Pulmonary artery endothelial cell (primary cell): ENCODE measurements at regions not wholly inside any gene's neighbourhood (a gene's known extent, or its start where the extent isn't known, plus 50 kb on each side); places are given as distances from the start of the nearest gene placed in this dataset.
"Not testable (repeated sequence)": the region's sequence is repeated elsewhere in the genome, so short reads cannot be mapped to it uniquely, and the experiment has no call there.

Experiments used
- DNase-seq: peaks from one replicate; pipeline ENCODE4 v3.0.0-alpha.2; 2011; ENCODE audit warnings: low read depth, low spot score

DNA sequence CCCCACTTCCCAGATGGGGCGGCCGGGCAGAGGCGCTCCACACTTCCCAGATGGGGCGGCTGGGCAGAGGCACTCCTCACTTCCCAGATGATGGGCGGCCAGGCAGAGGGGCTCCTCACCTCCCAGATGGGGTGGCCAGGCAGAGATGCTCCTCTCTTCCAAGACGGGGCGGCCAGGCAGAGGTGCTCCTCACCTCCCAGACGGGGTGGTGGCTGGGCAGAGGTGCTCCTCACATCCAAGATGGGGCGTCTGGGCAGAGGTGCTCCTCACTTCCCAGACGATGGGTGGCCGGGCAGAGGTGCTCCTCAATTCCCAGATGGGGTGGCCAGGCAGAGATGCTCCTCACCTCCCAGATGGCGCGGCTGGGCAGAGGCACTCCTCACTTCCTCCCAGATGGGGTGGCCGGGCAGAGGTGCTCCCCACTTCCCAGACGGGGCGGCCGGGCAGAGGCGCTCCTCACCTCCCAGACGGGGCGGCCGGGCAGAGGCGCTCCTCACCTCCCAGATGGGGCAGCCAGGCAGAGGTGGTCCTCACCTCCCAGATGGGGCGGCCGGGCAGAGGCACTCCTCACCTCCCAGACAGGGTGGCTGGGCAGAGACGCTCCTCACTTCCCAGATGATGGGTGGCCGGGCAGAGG, 275.2 kb downstream of the LIPI start:
- DNase-seq: not testable (repeated sequence)

DNA sequence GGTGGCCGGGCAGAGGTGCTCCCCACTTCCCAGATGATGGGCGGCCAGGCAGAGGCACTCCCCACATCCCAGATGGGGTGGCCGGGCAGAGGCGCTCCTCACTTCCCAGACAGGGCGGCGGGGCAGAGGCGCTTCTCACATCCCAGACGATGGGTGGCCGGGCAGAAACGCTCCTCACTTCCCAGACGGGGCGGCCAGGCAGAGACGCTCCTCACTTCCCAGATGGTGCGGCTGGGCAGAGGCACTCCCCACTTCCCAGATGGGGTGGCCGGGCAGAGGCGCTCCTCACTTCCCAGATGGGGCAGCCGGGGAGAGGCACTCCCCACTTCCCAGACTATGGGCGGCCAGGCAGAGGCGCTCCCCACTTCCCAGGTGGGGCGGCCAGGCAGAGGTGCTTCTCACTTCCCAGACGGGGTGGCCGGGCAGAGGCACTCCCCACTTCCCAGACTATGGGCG, 275.8 kb downstream of the LIPI start:
- not testable (repeated sequence) for DNase-seq

DNA sequence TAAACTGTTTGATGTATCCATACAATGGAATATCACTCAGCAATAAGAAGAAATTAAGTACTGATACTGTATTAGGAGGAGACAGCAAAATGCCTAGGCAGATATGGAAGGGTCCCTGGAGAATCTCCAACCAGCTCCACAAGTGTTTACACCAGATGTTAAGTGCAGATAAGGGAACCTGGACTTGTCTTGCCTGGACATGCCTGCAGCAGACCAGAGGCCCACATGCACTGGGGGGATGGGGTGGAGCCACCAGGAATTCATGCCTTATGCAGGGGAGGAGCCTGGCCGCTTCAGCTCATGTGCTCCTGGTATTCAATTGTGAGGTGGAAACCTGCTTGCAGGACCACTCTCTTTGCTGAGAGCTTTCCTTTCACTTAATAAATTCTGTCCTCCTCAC, 287.6 kb downstream of the LIPI start:
- not testable (repeated sequence) for DNase-seq

DNA sequence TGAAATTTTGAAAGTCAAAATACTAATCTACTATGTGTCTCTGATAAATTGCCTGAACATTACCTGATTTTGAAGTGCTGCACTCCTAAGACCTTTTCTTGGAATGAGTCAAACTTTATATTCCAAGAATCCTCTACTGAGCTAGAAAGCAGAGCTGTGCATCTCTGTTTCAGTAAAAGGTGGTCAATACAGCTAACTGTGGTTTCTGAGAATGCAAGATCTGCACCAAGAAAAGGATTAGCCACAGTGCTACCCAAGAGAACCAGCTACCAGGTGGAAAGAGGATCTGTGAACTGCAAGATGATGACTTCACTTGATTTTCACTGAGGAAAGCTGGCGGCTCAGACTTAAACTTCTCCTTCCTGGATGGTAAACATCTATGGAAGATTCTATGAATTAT, 289.3 kb downstream of the LIPI start:
- not testable (repeated sequence) for DNase-seq

DNA sequence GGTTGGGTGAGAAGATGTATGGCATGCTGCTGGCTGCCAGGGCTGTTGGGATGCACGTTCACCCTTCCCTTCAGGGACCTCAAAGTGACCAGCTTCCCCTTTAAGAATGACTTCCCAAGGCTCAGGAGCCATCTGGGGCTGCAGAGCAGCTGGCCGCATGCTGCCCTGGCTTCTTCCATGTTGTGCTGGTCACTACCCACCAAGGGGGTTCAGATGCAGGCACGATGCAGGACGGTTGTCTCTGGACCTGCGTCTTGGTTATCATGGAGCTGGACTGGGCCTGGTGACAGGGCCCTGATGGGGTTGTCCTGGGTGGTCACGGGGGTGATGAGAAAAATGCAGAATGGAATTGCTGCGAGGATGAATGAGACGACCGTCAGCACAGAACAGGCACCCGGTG, 297.8 kb downstream of the POTED start:
- not testable (repeated sequence) for DNase-seq

DNA sequence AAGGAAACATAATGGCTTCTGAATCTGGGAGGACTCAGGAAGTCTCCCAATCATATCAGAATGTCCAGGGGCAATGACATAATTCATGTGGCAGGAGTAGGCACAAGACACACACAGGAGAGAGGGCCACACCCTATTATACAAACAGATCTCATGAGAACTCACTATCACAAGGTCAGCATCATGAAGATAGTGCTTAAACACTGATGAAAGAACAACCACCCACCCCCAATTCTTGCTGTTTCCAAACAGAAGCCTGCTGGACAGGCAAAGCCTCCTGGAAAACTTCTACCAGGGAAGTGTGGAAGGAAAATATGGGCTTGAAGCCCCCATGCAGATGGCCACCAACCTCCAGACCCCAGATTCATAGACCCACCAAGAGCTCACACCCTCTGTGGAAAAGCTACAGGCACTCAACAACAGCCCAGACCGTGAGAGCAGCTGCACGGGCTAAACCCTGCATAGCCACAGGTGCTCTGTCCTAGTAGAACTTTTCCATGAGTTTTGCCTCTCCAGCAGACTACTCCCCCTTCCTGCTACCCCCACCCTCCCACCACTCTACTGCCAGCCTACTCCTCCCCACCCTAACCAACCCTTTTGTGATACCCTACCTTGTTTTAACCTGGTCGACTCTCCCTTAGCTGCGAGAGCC, 287.1 kb downstream of the POTED start:
- DNase-seq: not testable (repeated sequence)

DNA sequence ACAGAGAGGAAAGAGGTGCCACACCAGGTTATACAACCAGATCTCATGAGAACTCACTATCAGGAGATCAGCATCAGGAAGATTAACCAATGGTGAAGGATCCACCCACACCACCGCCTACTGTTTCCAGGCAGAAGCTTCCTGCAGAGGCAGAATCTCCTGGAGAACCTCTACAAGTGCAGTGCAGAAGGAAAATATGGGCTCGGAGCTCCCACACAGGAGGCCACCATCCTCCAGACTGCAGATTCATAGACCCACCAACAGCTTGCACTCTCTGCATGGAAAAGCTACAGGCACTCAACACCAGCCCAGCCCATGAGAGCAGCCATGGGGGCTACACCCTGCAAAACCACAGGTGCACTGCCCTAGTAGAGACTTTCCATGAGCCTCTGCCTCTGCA, 284.0 kb downstream of the POTED start:
- DNase-seq: not testable (repeated sequence)

DNA sequence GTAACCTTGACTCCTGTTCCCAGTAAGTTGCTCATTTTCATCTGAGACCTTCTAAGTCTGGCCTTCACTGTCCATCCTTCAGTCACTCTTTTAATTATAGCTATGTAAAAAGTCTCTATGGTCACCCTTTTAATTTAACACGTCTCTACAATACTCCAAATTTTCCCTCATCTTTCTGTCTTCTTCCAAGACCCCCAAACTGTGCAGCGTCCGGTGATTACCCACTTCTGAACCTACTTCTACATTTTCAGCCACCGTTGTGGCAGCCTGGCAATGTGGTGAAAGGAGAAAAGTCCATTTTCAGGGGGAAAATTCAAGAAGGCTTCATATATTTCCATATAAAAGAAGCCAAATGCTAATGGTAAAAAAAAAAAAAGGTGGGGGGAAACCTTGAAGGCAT, 283.4 kb downstream of the POTED start:
- DNase-seq: not testable (repeated sequence)

DNA sequence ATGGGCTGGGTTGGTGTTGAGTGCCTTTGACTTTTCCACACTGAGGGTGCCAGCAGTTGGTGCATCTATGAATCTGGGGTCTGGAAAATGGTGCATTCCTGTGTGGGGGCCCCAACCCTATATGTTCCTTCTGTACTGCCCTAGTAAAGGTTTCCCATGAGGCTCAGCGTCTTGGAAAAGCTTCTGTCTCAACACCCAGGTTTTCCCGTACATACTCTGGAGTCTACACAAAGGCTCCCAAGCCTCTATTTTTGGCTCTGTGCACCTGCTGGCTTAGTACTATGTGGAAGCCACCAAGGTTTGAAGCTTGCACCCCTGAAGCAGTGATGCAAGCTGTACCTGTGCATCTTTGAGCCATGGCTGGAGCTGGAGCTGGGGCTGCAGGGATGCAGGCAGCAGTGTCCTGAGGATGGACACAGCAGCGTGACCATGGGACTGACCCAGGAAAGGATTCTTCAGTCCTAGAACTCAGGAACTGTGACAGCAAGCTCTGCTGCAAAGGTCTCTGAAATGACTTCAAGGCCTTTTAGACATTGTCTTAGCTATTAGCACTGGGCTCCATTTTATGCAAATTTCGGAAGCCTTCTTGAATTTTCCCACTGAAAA, 282.7 kb downstream of the POTED start:
- DNase-seq: not testable (repeated sequence)

DNA sequence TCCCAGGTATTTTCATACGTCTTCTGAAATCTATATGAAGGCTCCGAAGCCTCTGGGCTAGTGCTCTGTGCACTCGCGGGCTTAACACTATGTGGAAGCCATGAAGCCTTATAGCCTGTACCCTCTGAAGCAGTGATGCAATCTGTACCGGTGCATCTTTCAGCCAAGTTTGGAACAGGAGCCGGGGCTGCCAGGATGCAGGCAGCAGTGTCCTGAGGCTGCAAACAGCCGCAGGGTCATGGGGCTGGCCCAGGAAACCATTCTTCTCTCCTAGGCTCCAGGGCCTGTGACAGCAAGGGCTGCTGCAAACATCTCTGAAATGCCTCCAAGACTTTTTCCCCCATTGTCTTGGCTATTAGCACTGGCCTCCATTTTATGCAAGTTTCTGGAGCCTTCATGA, 279.6 kb downstream of the POTED start:
- not testable (repeated sequence) for DNase-seq

DNA sequence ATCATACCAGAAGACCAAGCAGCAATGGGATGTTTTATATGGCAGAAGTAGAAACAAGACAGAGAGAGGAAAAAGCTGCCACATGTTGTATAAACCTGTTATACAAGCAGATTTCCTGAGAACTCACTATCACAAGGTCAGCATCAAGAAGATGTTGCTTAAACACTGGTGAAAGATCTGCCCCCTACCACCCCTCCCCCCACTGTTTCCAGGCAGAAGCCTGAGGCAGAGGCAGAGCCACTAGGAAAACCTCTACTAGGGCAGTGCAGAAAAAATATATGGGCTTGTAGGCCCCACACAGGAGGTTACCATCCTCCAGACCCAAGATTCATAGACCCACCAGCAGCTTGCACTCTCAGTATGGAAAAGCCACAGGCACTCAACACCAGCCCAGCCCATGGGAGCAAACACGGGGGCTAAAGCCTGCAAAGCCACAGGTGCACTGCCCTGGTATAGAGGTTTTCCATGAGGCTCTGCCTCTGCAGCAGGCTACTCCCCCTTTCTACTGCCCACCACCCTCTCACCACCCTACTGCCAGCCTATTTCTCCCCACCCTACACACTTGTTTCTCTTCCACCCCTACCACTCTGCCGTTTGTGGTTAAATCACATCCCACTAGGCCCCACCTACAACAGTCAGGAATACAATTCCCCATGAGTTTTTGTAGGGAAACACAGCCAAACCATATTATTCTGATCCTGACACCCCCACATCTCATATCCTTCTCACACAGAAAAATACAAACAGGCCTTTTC, 274.2 kb downstream of the POTED start:
- DNase-seq: not testable (repeated sequence)

DNA sequence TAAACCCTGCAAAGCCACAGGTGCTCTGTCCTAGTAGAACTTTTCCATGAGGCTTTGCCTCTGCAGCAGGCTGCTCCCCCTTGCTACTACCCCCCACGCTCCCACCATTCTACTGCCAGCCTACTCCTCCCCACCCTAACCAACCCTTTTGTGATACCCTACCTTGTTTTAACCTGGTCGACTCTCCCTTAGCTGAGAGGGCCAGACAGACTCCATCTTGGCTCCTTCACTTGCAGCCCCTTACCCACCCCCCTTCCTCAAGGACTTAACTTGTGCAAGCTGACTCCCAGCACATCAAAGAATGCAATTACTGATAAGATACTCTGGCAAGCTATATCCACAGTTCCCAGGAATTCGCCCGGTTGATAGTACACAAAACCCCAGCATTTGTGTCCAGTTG, 267.9 kb downstream of the POTED start:
- DNase-seq: not testable (repeated sequence)

DNA sequence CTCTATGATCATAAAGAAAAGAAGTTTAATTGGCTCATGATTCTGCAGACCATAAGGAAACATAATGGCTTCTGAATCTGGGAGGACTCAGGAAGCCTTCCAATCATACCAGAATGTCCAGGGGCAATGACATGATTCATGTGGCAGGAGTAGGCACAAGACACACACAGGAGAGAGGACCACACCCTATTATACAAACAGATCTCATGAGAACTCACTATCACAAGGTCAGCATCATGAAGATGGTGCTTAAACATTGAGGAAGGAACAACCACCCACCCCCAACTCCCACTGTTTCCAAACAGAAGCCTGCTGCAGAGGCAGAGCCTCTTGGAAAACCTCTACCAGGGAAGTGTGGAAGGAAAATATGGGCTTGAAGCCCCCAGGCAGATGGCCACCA, 267.4 kb downstream of the POTED start:
- DNase-seq: not testable (repeated sequence)

DNA sequence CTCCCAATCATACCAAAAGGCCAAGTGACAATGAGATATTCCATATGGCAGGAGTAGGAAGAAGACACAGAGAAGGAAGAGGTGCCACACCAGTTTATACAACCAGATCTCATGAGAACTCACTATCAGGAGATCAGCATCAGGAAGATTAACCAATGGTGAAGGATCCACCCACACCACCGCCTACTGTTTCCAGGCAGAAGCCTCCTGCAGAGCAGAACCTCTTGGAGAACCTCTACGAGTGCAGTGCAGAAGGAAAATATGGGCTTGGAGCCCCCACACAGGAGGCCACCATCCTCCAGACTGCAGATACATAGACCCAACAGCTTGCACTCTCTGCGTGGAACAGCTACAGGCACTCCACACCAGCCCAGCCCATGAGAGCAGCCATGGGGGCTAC, 264.4 kb downstream of the POTED start:
- not testable (repeated sequence) for DNase-seq

DNA sequence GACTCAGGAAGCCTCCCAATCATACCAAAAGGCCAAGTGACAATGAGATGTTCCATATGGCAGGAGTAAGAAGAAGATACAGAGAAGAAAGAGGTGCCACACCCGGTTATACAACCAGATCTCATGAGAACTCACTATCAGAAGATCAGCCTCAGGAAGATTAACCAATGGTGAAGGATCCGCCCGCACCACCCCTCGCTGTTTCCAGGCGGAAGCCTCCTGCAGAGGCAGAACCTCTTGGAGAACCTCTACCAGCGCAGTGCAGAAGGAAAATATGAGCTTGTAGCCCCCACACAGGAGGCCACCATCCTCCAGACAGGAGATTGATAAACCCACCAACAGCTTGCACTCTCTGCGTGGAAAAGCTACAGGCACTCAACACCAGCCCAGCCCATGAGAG, 245.1 kb downstream of the POTED start:
- no peak for DNase-seq

DNA sequence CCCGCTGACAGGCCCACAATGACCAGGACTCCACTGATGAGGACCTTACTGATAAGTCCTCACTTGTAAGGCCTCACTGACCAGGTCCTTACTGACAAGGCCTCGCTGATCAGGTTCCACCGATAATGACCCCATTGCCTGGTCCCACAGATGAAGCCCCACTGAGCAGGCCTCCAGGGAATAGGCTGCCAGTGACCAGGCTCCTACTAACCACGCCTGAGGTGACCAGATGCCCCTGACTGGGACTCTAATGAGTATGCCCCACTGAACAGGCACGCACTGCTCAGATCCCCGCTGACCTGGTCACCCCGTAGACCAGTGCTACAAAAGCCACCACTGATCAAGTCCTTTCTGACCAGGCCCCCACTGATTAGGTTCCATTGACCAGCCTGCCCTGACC, 241.2 kb downstream of the POTED start:
- not testable (repeated sequence) for DNase-seq

DNA sequence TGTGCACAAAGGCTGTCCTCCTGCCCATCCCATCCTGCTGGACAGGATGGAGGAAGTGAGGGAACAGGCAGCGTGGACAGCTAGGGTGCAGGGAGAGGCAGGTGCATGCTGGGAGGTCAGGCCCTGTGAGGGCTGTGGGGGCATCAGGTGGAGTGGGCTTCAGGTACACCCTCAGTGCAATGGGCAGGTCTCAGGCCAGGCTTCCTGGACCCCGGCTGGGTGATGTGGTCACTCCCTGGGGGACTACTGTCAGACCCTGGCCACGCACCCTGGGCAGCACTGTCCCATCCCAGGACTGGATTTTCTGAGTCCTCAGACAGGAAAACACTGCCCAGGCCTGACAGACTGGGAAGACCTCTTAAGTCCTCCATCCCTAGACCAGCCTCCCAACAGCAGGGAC, 239.9 kb downstream of the POTED start:
- not testable (repeated sequence) for DNase-seq

DNA sequence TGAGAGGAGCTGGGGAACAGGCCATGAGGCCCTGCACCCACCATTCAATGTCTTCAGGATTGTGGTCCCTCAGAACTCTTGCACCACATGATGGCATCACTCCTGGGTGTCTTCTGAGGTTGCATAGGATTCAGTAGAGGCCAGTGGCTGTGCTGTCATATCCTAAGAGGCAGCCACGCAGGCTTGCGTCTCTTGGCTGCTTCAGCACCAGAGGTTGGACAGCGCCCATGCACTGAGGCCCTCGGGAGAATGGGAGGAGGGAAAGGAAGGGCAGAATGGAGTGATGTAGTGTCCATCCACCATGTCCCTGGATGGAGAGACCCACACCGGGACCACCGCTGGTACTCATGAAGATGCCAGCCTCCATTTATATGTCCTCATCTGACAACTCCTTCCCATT, 237.1 kb downstream of the POTED start:
- DNase-seq: not testable (repeated sequence)

DNA sequence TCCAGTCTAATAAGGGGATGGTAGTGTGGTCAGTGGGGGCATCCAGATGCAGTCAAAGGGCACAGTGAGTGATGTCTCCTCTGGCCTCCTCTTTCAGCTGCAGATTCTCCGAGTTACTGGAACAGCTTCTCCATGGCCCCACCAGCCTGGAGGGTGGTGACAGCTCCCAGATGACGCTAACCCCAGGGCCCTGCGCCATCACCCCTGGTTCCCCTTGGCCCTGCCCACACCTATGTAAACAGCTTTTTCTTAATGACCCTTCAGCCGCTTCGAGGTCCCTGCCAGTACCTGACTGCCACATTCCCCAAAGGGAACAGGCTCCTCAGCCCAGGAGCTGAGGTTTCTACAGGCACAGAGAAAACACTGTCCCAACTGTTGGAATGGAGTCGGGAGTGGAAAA, 235.0 kb downstream of the POTED start:
- not testable (repeated sequence) for DNase-seq

DNA sequence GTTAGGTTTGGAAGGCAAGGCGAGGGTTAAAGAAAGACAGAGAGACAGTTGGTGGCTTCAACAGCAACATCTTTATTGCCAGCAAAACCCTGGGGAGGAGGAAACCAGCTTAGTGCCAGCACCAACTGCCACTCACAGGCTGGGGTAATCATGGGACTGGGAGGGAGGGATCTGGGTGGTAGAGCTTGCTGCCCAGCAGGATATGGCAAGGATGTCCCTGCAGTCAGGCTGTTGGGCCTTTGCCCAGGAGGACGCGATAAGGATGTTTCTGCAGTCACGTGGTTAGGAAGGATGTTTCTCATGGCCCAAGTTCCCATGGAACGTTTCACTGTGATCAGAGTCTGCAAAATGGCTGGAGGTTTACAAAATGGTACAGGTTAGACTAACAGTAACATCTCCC, 233.5 kb downstream of the POTED start:
- not testable (repeated sequence) for DNase-seq

DNA sequence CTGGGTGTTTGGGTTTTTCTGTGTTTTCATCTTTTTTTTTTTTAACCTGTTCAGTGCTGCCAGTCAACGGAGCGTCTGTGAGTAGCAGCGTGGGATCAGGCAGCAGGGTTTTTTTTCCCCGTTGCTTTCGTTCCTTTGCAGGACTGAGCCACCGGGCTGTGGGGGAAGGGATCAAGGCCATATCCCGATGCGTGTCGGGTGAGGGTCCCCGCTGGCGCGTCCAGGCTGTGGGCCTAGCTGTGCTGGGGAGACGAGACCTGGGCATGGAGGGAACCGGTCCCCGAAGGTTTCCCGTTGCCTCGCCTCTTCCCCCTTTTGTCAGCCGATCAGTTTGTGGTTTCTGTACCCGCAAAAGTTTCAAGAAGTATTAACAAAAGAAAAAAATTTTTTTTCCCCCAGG, 218.1 kb downstream of the POTED start:
- not testable (repeated sequence) for DNase-seq

DNA sequence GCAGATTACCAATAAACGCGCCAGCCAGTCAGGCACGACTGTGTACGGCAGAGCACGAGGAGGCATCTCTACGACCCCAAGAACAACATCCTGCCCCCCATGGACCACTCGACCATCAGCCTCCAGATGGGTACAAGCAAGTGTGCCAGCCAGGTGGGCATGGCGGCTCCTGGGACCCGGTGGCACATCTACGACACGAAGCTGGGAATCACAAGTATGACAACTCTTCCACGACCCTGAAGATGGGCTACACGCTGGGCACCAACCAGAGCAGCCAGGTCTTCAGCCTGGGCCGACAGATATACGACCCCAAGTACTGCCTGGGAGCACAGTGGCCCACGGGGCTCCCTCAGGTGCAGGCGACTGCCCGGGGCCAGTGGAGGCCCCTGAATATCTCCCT, 217.6 kb downstream of the POTED start:
- DNase-seq: no peak
